HG03342 (cell line): ENCODE measurements at regions not wholly inside any gene's neighbourhood (a gene's known extent, or its start where the extent isn't known, plus 50 kb on each side); places are given as distances from the start of the nearest gene placed in this dataset.
A peak's percentile ranks its signal among the peaks of the same experiment; 100 is the strongest.
"Not testable (repeated sequence)": the region's sequence is repeated elsewhere in the genome, so short reads cannot be mapped to it uniquely, and the experiment has no call there.

Source experiments
- ATAC-seq: cut with Tn5 transposase; IDR thresholded peaks from one replicate; pipeline ENCODE4 v1.9.1; 2021; ENCODE audit warnings: mild to moderate bottlenecking, moderate library complexity; ENCODE audit not compliant: unreplicated experiment

- ATAC-seq, result no peak
Measured at GRCh38 chr2:11877764-11878163, 131.3 kb downstream of the LPIN1 start.

GRCh38 chr2:11885253-11885652, 138.8 kb downstream of the LPIN1 start:
- ATAC-seq, result not testable (repeated sequence)

- not testable (repeated sequence) for ATAC-seq
Measured at GRCh38 chr2:11886899-11887298, 140.5 kb downstream of the LPIN1 start.

GRCh38 chr2:11889101-11889850, 142.8 kb downstream of the LPIN1 start:
- no peak for ATAC-seq

- ATAC-seq, result no peak
Measured at GRCh38 chr2:11889854-11890253, 143.4 kb downstream of the LPIN1 start.

GRCh38 chr2:11891028-11891427, 144.6 kb downstream of the LPIN1 start:
- no peak for ATAC-seq

GRCh38 chr2:11891671-11892440, 145.4 kb downstream of the LPIN1 start:
- ATAC-seq, result no peak

- no peak for ATAC-seq
Measured at GRCh38 chr2:11896386-11896785, 150.0 kb downstream of the LPIN1 start.

- no peak for ATAC-seq
Measured at GRCh38 chr2:11898576-11898975, 152.1 kb downstream of the LPIN1 start.

- ATAC-seq, result no peak
Measured at GRCh38 chr2:11899264-11899818, 152.9 kb downstream of the LPIN1 start.

GRCh38 chr2:11900891-11901290, 154.5 kb downstream of the LPIN1 start:
- not testable (repeated sequence) for ATAC-seq

- ATAC-seq, result no peak
Measured at GRCh38 chr2:11901351-11902069, 155.1 kb downstream of the LPIN1 start.

GRCh38 chr2:11903085-11903606, 156.7 kb downstream of the LPIN1 start:
- ATAC-seq, result no peak

GRCh38 chr2:11904029-11904428, 157.6 kb downstream of the LPIN1 start:
- peak; percentile 50 for ATAC-seq

- no peak for ATAC-seq
Measured at GRCh38 chr2:11904941-11905340, 158.5 kb downstream of the LPIN1 start.

- ATAC-seq, result no peak
Measured at GRCh38 chr2:11907190-11907589, 160.8 kb downstream of the LPIN1 start.

GRCh38 chr2:11910971-11911370, 164.5 kb downstream of the LPIN1 start:
- no peak for ATAC-seq

- ATAC-seq, result no peak
Measured at GRCh38 chr2:11912980-11913379, 166.5 kb downstream of the LPIN1 start.

GRCh38 chr2:11914455-11914854, 168.0 kb downstream of the LPIN1 start:
- ATAC-seq, result no peak

- no peak for ATAC-seq
Measured at GRCh38 chr2:11915650-11916049, 169.2 kb downstream of the LPIN1 start.

GRCh38 chr2:11919953-11920352, 173.5 kb downstream of the LPIN1 start:
- no peak for ATAC-seq
